ENCODE measurements at regions not wholly inside any gene's neighbourhood (a gene's known extent, or its start where the extent isn't known, plus 50 kb on each side); places are given as distances from the start of the nearest gene placed in this dataset.
"Not testable (repeated sequence)": the region's sequence is repeated elsewhere in the genome, so short reads cannot be mapped to it uniquely, and the experiment has no call there.

GRCh38 chr12:72986963-72987362 is 714.8 kb downstream of the TRHDE start:
- H3K4me2 ChIP-seq (ENCODE audit: low read length, poor library complexity, severe bottlenecking), result no peak overlapping the region
- no peak overlapping the region for H3K14ac ChIP-seq (ENCODE audit: low read length in 2 of 2)
- no peak overlapping the region for H4K8ac ChIP-seq (ENCODE audit: low read length)
- H3K27ac ChIP-seq (ENCODE audit: low read length, poor library complexity, severe bottlenecking), result no peak overlapping the region
- H4K91ac ChIP-seq (ENCODE audit: low read length), result no peak overlapping the region
- H2BK5ac ChIP-seq (ENCODE audit: low read depth, low read length, poor library complexity, severe bottlenecking), result no peak overlapping the region
- no peak overlapping the region for H3K18ac ChIP-seq (ENCODE audit: low read depth in 1 of 2, low read length in 2 of 2)
- H3K23ac ChIP-seq (ENCODE audit: low read length in 2 of 2), result no peak overlapping the region
- H2BK120ac ChIP-seq (ENCODE audit: low read depth, low read length), result no peak overlapping the region
- H3K36me3 ChIP-seq (ENCODE audit: control insufficient read depth in 1 of 2, insufficient read depth in 2 of 2, low read depth in 1 of 2, low read length in 2 of 2), result no peaks in the 10 kb centered on the region
- no peaks in the 10 kb centered on the region for H3K27me3 ChIP-seq (ENCODE audit: control insufficient read depth in 1 of 2, insufficient read depth in 1 of 2, low read length in 2 of 2)
- H3K4me3 ChIP-seq (ENCODE audit: insufficient read depth in 1 of 2, low read depth in 1 of 2, low read length in 2 of 2), result no peak overlapping the region
- no peak overlapping the region for H3K4ac ChIP-seq (ENCODE audit: low read depth in 1 of 2, low read length in 2 of 2)
- H2BK12ac ChIP-seq (ENCODE audit: low read length in 2 of 2), result no peak overlapping the region
- H3K9me3 ChIP-seq (ENCODE audit: control insufficient read depth, low read length), result no peaks in the 10 kb centered on the region
- H3K79me1 ChIP-seq (replicated peaks; ENCODE audit: low read length, poor library complexity, severe bottlenecking), result no peaks in the 10 kb centered on the region
- WGBS, result no CpG with 5 or more reads among the region's 1 CpG
- no peak overlapping the region for H3K9ac ChIP-seq (ENCODE audit: low read length)
- no peak overlapping the region for H2BK15ac ChIP-seq (ENCODE audit: low read depth, poor library complexity, severe bottlenecking)
- H3K4me1 ChIP-seq (ENCODE audit: control insufficient read depth, insufficient read depth, low read depth, low read length), result no peaks in the 10 kb centered on the region
- DNase-seq, result no peak
- H2AK5ac ChIP-seq (ENCODE audit: low read length, severe bottlenecking), result no peak overlapping the region
- no peak overlapping the region for H2AFZ ChIP-seq (ENCODE audit: low read depth, low read length)

GRCh38 chr12:72989458-72989947 is 717.3 kb downstream of the TRHDE start:
- H2BK5ac ChIP-seq (ENCODE audit: low read depth, low read length, poor library complexity, severe bottlenecking), result no peak overlapping the region

GRCh38 chr12:72995029-72995428 is 722.9 kb downstream of the TRHDE start:
- not testable (repeated sequence) for H3K4me3 ChIP-seq (ENCODE audit: insufficient read depth in 1 of 2, low read depth in 1 of 2, low read length in 2 of 2); H2AK5ac ChIP-seq (ENCODE audit: low read length, severe bottlenecking); DNase-seq; H3K18ac ChIP-seq (ENCODE audit: low read depth in 1 of 2, low read length in 2 of 2); H3K23ac ChIP-seq (ENCODE audit: low read length in 2 of 2); H2AFZ ChIP-seq (ENCODE audit: low read depth, low read length); H3K4me1 ChIP-seq (ENCODE audit: control insufficient read depth, insufficient read depth, low read depth, low read length); H2BK12ac ChIP-seq (ENCODE audit: low read length in 2 of 2); H3K79me1 ChIP-seq (replicated peaks; ENCODE audit: low read length, poor library complexity, severe bottlenecking); H2BK15ac ChIP-seq (ENCODE audit: low read depth, poor library complexity, severe bottlenecking); H3K9me3 ChIP-seq (ENCODE audit: control insufficient read depth, low read length); H3K14ac ChIP-seq (ENCODE audit: low read length in 2 of 2); H3K27me3 ChIP-seq (ENCODE audit: control insufficient read depth in 1 of 2, insufficient read depth in 1 of 2, low read length in 2 of 2); H3K4ac ChIP-seq (ENCODE audit: low read depth in 1 of 2, low read length in 2 of 2); H4K91ac ChIP-seq (ENCODE audit: low read length); H2BK120ac ChIP-seq (ENCODE audit: low read depth, low read length); H3K36me3 ChIP-seq (ENCODE audit: control insufficient read depth in 1 of 2, insufficient read depth in 2 of 2, low read depth in 1 of 2, low read length in 2 of 2); H4K8ac ChIP-seq (ENCODE audit: low read length); H3K9ac ChIP-seq (ENCODE audit: low read length); H2BK5ac ChIP-seq (ENCODE audit: low read depth, low read length, poor library complexity, severe bottlenecking); H3K27ac ChIP-seq (ENCODE audit: low read length, poor library complexity, severe bottlenecking); H3K4me2 ChIP-seq (ENCODE audit: low read length, poor library complexity, severe bottlenecking)

More at GRCh38 chr12:72989458-72989947, 717.3 kb downstream of the TRHDE start:
- no peak overlapping the region for H3K9ac ChIP-seq (ENCODE audit: low read length)
- no peak overlapping the region for H3K4ac ChIP-seq (ENCODE audit: low read depth in 1 of 2, low read length in 2 of 2)
- no peak overlapping the region for H3K4me3 ChIP-seq (ENCODE audit: insufficient read depth in 1 of 2, low read depth in 1 of 2, low read length in 2 of 2)
- H2BK12ac ChIP-seq (ENCODE audit: low read length in 2 of 2), result no peak overlapping the region
- H3K23ac ChIP-seq (ENCODE audit: low read length in 2 of 2), result no peak overlapping the region
- no peak overlapping the region for H3K4me2 ChIP-seq (ENCODE audit: low read length, poor library complexity, severe bottlenecking)
- no peaks in the 10 kb centered on the region for H3K4me1 ChIP-seq (ENCODE audit: control insufficient read depth, insufficient read depth, low read depth, low read length)
- no peak overlapping the region for H2BK15ac ChIP-seq (ENCODE audit: low read depth, poor library complexity, severe bottlenecking)
- H3K14ac ChIP-seq (ENCODE audit: low read length in 2 of 2), result no peak overlapping the region
- H3K27ac ChIP-seq (ENCODE audit: low read length, poor library complexity, severe bottlenecking), result no peak overlapping the region
- H3K9me3 ChIP-seq (ENCODE audit: control insufficient read depth, low read length), result no peaks in the 10 kb centered on the region
- no peaks in the 10 kb centered on the region for H3K79me1 ChIP-seq (replicated peaks; ENCODE audit: low read length, poor library complexity, severe bottlenecking)
- no peak overlapping the region for H2BK120ac ChIP-seq (ENCODE audit: low read depth, low read length)
- no peak overlapping the region for H4K91ac ChIP-seq (ENCODE audit: low read length)
- peak; percentile 47 for DNase-seq
- H3K36me3 ChIP-seq (ENCODE audit: control insufficient read depth in 1 of 2, insufficient read depth in 2 of 2, low read depth in 1 of 2, low read length in 2 of 2), result no peaks in the 10 kb centered on the region
- H2AFZ ChIP-seq (ENCODE audit: low read depth, low read length), result no peak overlapping the region
- H3K18ac ChIP-seq (ENCODE audit: low read depth in 1 of 2, low read length in 2 of 2), result no peak overlapping the region
- 49% methylated on average over 3 of the region's 4 CpGs for WGBS
- H2AK5ac ChIP-seq (ENCODE audit: low read length, severe bottlenecking), result no peak overlapping the region
- H3K27me3 ChIP-seq (ENCODE audit: control insufficient read depth in 1 of 2, insufficient read depth in 1 of 2, low read length in 2 of 2), result no peaks in the 10 kb centered on the region
- no peak overlapping the region for H4K8ac ChIP-seq (ENCODE audit: low read length)

- no peak overlapping the region for H3K14ac ChIP-seq (ENCODE audit: low read length in 2 of 2)
- H3K4ac ChIP-seq (ENCODE audit: low read depth in 1 of 2, low read length in 2 of 2), result no peak overlapping the region
- no peaks in the 10 kb centered on the region for H3K27me3 ChIP-seq (ENCODE audit: control insufficient read depth in 1 of 2, insufficient read depth in 1 of 2, low read length in 2 of 2)
- no peak for DNase-seq
- no peak overlapping the region for H2BK12ac ChIP-seq (ENCODE audit: low read length in 2 of 2)
- H4K8ac ChIP-seq (ENCODE audit: low read length), result no peak overlapping the region
- H3K18ac ChIP-seq (ENCODE audit: low read depth in 1 of 2, low read length in 2 of 2), result no peak overlapping the region
- no peak overlapping the region for H2BK15ac ChIP-seq (ENCODE audit: low read depth, poor library complexity, severe bottlenecking)
- no peak overlapping the region for H3K27ac ChIP-seq (ENCODE audit: low read length, poor library complexity, severe bottlenecking)
- H3K4me2 ChIP-seq (ENCODE audit: low read length, poor library complexity, severe bottlenecking), result no peak overlapping the region
- H2BK5ac ChIP-seq (ENCODE audit: low read depth, low read length, poor library complexity, severe bottlenecking), result no peak overlapping the region
- H3K23ac ChIP-seq (ENCODE audit: low read length in 2 of 2), result no peak overlapping the region
- H3K4me1 ChIP-seq (ENCODE audit: control insufficient read depth, insufficient read depth, low read depth, low read length), result no peaks in the 10 kb centered on the region
- H2BK120ac ChIP-seq (ENCODE audit: low read depth, low read length), result no peak overlapping the region
- H4K91ac ChIP-seq (ENCODE audit: low read length), result no peak overlapping the region
- H3K36me3 ChIP-seq (ENCODE audit: control insufficient read depth in 1 of 2, insufficient read depth in 2 of 2, low read depth in 1 of 2, low read length in 2 of 2), result no peaks in the 10 kb centered on the region
- no peak overlapping the region for H2AFZ ChIP-seq (ENCODE audit: low read depth, low read length)
- H3K4me3 ChIP-seq (ENCODE audit: insufficient read depth in 1 of 2, low read depth in 1 of 2, low read length in 2 of 2), result no peak overlapping the region
- WGBS, result 100% methylated on average over 1 of the region's 5 CpGs
- no peaks in the 10 kb centered on the region for H3K9me3 ChIP-seq (ENCODE audit: control insufficient read depth, low read length)
- H2AK5ac ChIP-seq (ENCODE audit: low read length, severe bottlenecking), result no peak overlapping the region
- H3K79me1 ChIP-seq (replicated peaks; ENCODE audit: low read length, poor library complexity, severe bottlenecking), result no peaks in the 10 kb centered on the region
- H3K9ac ChIP-seq (ENCODE audit: low read length), result no peak overlapping the region
Measured at GRCh38 chr12:72995616-72996015, 723.4 kb downstream of the TRHDE start.

Data from mesenchymal stem cell (in vitro differentiated cells and primary cell).